IMR-90 (cell line): ENCODE measurements at regions not wholly inside any gene's neighbourhood (a gene's known extent, or its start where the extent isn't known, plus 50 kb on each side); places are given as distances from the start of the nearest gene placed in this dataset.

Experiments
- ATAC-seq: fragments of 200-7000 bp; cut with Tn5 transposase; 2 replicates; pipeline ENCODE4 v1.9.1; 2020; ENCODE audit warnings: low read depth, mild to moderate bottlenecking, moderate library complexity
- BruUV-seq: library from RNA; stranded (reverse); fragments of 400-500 nt; replicated peaks from 2 replicates; lab custom pipeline; 2021; lab: Mats Ljungman, UMichigan
- CTCF ChIA-PET: fragments of 300-600 bp; formaldehyde crosslinking; extraction: SDS; loops from one replicate; lab custom pipeline; 2021; ENCODE audit warnings: antibody characterized with exemption; lab: Yijun Ruan, JAX
- POLR2A ChIA-PET: fragments of 300-600 bp; sonication (Branson Sonifier 250); formaldehyde crosslinking; loops from one replicate; lab custom pipeline; 2022; ENCODE audit warnings: antibody characterized with exemption; ENCODE audit not compliant: unreplicated experiment; lab: Charles Lee
- DNase-seq: peaks from one replicate; pipeline ENCODE4 v3.0.0; 2013
- H2AFZ ChIP-seq: replicated peaks from 2 replicates; pipeline ENCODE3; 2013; ENCODE audit warnings: low read length, mild to moderate bottlenecking; ENCODE audit not compliant: poor library complexity
- H2AK5ac ChIP-seq: 2 replicates; pipeline ENCODE4 v1.6.1; 2013; ENCODE audit warnings: low read depth, low read length, inconsistent platforms
- H2AK9ac ChIP-seq: replicated peaks from 2 replicates; pipeline ENCODE3; 2013; ENCODE audit warnings: mild to moderate bottlenecking, low read depth, low read length, moderate library complexity; ENCODE audit not compliant: poor library complexity
- H2BK120ac ChIP-seq: 2 replicates; pipeline ENCODE4 v1.6.1; 2013; ENCODE audit warnings: low read depth, low read length, inconsistent platforms
- H2BK15ac ChIP-seq: 3 replicates; pipeline ENCODE4 v1.6.1; 2013; ENCODE audit warnings: low read depth, low read length, inconsistent platforms
- H2BK20ac ChIP-seq: 2 replicates; pipeline ENCODE4 v1.6.1; 2013; ENCODE audit warnings: low read depth, mild to moderate bottlenecking, inconsistent platforms, low read length, moderate library complexity
- H2BK5ac ChIP-seq: 2 replicates; pipeline ENCODE4 v1.6.1; 2013; ENCODE audit warnings: mild to moderate bottlenecking, low read depth, low read length, inconsistent platforms; ENCODE audit not compliant: poor library complexity, severe bottlenecking
- H3K14ac ChIP-seq: replicated peaks from 2 replicates; pipeline ENCODE4 v1.6.1; 2013; ENCODE audit warnings: low read depth, low read length, inconsistent platforms
- H3K18ac ChIP-seq: 2 replicates; pipeline ENCODE4 v1.6.1; 2013; ENCODE audit warnings: low read depth, low read length, control low read depth
- H3K23ac ChIP-seq: 2 replicates; pipeline ENCODE4 v1.6.1; 2013; ENCODE audit warnings: low read depth, low read length, inconsistent platforms
- H3K27ac ChIP-seq: 2 replicates; pipeline ENCODE4 v1.5.1; 2013; ENCODE audit warnings: mild to moderate bottlenecking, control low read depth, low read length; ENCODE audit not compliant: insufficient read depth
- H3K27me3 ChIP-seq: 2 replicates; pipeline ENCODE4 v1.6.1; 2013; ENCODE audit warnings: low read length; ENCODE audit not compliant: control insufficient read depth, insufficient read depth
- H3K36me3 ChIP-seq: 2 replicates; pipeline ENCODE4 v1.6.1; 2013; ENCODE audit warnings: low read length, mixed read lengths; ENCODE audit not compliant: control insufficient read depth, insufficient read depth
- H3K4ac ChIP-seq: 2 replicates; pipeline ENCODE4 v1.6.1; 2013; ENCODE audit warnings: low read depth, low read length, inconsistent platforms
- H3K4me1 ChIP-seq: 2 replicates; pipeline ENCODE4 v1.6.1; 2013; ENCODE audit warnings: low read length, mixed read lengths; ENCODE audit not compliant: control insufficient read depth, insufficient read depth
- H3K4me2 ChIP-seq: 2 replicates; pipeline ENCODE4 v1.6.1; 2013; ENCODE audit warnings: low read depth, mild to moderate bottlenecking, control low read depth, low read length, moderate library complexity
- H3K4me3 ChIP-seq: 2 replicates; pipeline ENCODE4 v1.5.1; 2013; ENCODE audit warnings: low read depth, mild to moderate bottlenecking, control low read depth, low read length, moderate library complexity; ENCODE audit not compliant: insufficient read depth
- H3K56ac ChIP-seq: 2 replicates; pipeline ENCODE4 v1.6.1; 2013; ENCODE audit warnings: low read length, inconsistent platforms; ENCODE audit not compliant: insufficient read depth; ENCODE audit errors: extremely low read depth
- H3K79me1 ChIP-seq, 2 experiments: 2 replicates each; pipeline ENCODE4 v1.6.1; 2013; ENCODE audit warnings: low read length in 2 of 2, inconsistent platforms in 1 of 2, low read depth in 1 of 2
- H3K9ac ChIP-seq: 2 replicates; pipeline ENCODE4 v1.6.1; 2013; ENCODE audit warnings: low read depth, low read length, control low read depth
- H3K9me1 ChIP-seq: 2 replicates; pipeline ENCODE4 v1.6.1; 2013; ENCODE audit warnings: low read length, inconsistent platforms; ENCODE audit not compliant: insufficient read depth
- H3K9me3 ChIP-seq: 2 replicates; pipeline ENCODE4 v1.6.1; 2013; ENCODE audit warnings: low read length; ENCODE audit not compliant: control insufficient read depth, insufficient read depth
- H4K20me1 ChIP-seq: 2 replicates; pipeline ENCODE4 v1.6.1; 2013; ENCODE audit warnings: low read length, inconsistent platforms; ENCODE audit not compliant: insufficient read depth
- H4K5ac ChIP-seq: 2 replicates; pipeline ENCODE4 v1.6.1; 2013; ENCODE audit warnings: mild to moderate bottlenecking, low read depth, low read length, control low read depth
- H4K8ac ChIP-seq, 2 experiments: 2 replicates each; pipeline ENCODE4 v1.6.1; 2013; ENCODE audit warnings: low read depth in 2 of 2, low read length in 2 of 2, control low read depth in 1 of 2, inconsistent platforms in 1 of 2
- H4K91ac ChIP-seq: 2 replicates; pipeline ENCODE4 v1.6.1; 2013; ENCODE audit warnings: low read depth, low read length, inconsistent platforms; ENCODE audit not compliant: insufficient read depth
- BHLHE40 ChIP-seq: fragments of 150-350 bp; IDR thresholded peaks from 2 replicates; pipeline ENCODE4 v1.6.1; 2016; ENCODE audit warnings: mild to moderate bottlenecking, low read depth, low read length
- CEBPB ChIP-seq: IDR thresholded peaks from 2 replicates; pipeline ENCODE4 v1.6.1; 2012; ENCODE audit warnings: low read depth, low read length, improper control_type of control experiment
- CHD1 ChIP-seq: IDR thresholded peaks from 2 replicates; pipeline ENCODE4 v1.6.1; 2012; ENCODE audit warnings: low read depth, low read length, improper control_type of control experiment
- CTCF ChIP-seq: conservative IDR thresholded peaks from 2 replicates; pipeline ENCODE4 v1.5.1; 2012; ENCODE audit warnings: mild to moderate bottlenecking, low read depth, low read length, improper control_type of control experiment
- ELK1 ChIP-seq: fragments of 150-350 bp; IDR thresholded peaks from 2 replicates; pipeline ENCODE4 v1.6.1; 2016; ENCODE audit warnings: low read depth, mild to moderate bottlenecking, low read length, moderate library complexity, borderline replicate concordance
- FOS ChIP-seq: fragments of 150-350 bp; IDR thresholded peaks from 2 replicates; pipeline ENCODE4 v1.6.1; 2016; ENCODE audit warnings: low read depth, low read length
- MAZ ChIP-seq: IDR thresholded peaks from 2 replicates; pipeline ENCODE4 v1.6.1; 2012; ENCODE audit warnings: low read depth, mild to moderate bottlenecking, low read length, improper control_type of control experiment, moderate library complexity, borderline replicate concordance
- MXI1 ChIP-seq: IDR thresholded peaks from 2 replicates; pipeline ENCODE4 v1.6.1; 2012; ENCODE audit warnings: low read depth, mild to moderate bottlenecking, low read length, moderate library complexity, borderline replicate concordance
- POLR2A ChIP-seq: IDR thresholded peaks from 2 replicates; pipeline ENCODE4 v1.6.1; 2012; ENCODE audit warnings: mild to moderate bottlenecking, low read depth, low read length
- RFX5 ChIP-seq: IDR thresholded peaks from 2 replicates; pipeline ENCODE4 v1.8.0; 2012; ENCODE audit warnings: low read depth, mild to moderate bottlenecking, low read length, moderate library complexity
- SMC3 ChIP-seq: fragments of 150-350 bp; IDR thresholded peaks from 2 replicates; pipeline ENCODE4 v1.6.1; 2016; ENCODE audit warnings: low read depth, mild to moderate bottlenecking, antibody characterized with exemption, low read length, moderate library complexity
- USF2 ChIP-seq: fragments of 150-350 bp; IDR thresholded peaks from 2 replicates; pipeline ENCODE4 v1.6.1; 2017; ENCODE audit warnings: mild to moderate bottlenecking, antibody characterized with exemption, low read length, low read depth
- WGBS, 2 experiments: methylation state at CpG; one replicate each; pipeline versions ENCODE4 v1.1.5 to v1.1.7; 2013; ENCODE audit warnings: missing lambda C conversion rate in 2 of 2; ENCODE audit not compliant: insufficient read length in 1 of 2; ENCODE audit errors: extremely low coverage in 2 of 2; 5-methylcytosine and 5-hydroxymethylcytosine counted together
- dilution Hi-C: fragments of 300-500 bp; cut with HindIII; formaldehyde crosslinking; loops from one replicate; pipeline ENCODE4 v1.14.3; 2018; ENCODE audit warnings: low sequenced_read_pairs; ENCODE audit not compliant: unreplicated experiment
- in situ Hi-C: fragments of 300-500 bp; cut with MboI; formaldehyde crosslinking; loops from 3 replicates; pipeline ENCODE4 v1.14.3; 2019; ENCODE audit warnings: low sequenced_read_pairs, inconsistent platforms, mixed read lengths
- intact Hi-C: fragments of 100-400 bp; cut with micrococcal nuclease; formaldehyde crosslinking; loops from 2 replicates; pipeline ENCODE4 v1.10.0; 2022

GRCh38 chr19:29400917-29401711 is 124.7 kb upstream of the VSTM2B start:
- Histone ChIP-seq H3K4me3 (no peak overlapping the region), H4K91ac (no peak overlapping the region), H2AK5ac (no peak overlapping the region), H2AK9ac (no peak overlapping the region), H2BK15ac (no peak overlapping the region), H3K4me2 (no peak overlapping the region), H3K27ac (no peak overlapping the region), H2BK20ac (no peak overlapping the region), H3K9me1 (no peaks in the 10 kb centered on the region), H3K56ac (no peak overlapping the region), H3K14ac (no peak overlapping the region), H3K23ac (no peak overlapping the region), H3K27me3 (no peaks in the 10 kb centered on the region), H3K4ac (no peak overlapping the region), H4K5ac (no peak overlapping the region), H2BK120ac (no peak overlapping the region), H4K8ac (no peak overlapping the region), H2AFZ (no peak overlapping the region), H3K9me3 (peaks cover 8% of the 10 kb centered on the region; the same call in 1 of the 2 replicates), H2BK5ac (no peak overlapping the region), H3K79me1 (no peaks in the 10 kb centered on the region), H4K20me1 (no peaks in the 10 kb centered on the region), H3K9ac (no peak overlapping the region), H3K4me1 (no peaks in the 10 kb centered on the region), H3K18ac (no peak overlapping the region), H3K36me3 (no peaks in the 10 kb centered on the region)
- BruUV-seq = no TSS peak
- WGBS, 2 experiments = 54% methylated on average over 12 of the region's 23 CpGs; no CpG with 5 or more reads in 1 of the 2 experiments
- ChIA-PET POLR2A (no interaction called here), CTCF (no interaction called here)
- dilution Hi-C loops (no loop called here), intact Hi-C loops (no loop called here), in situ Hi-C loops (no loop called here)
- ATAC-seq = no peak
- TF ChIP-seq MAZ (no peak), ELK1 (no peak), SMC3 (no peak), RFX5 (no peak), CEBPB (no peak), CHD1 (no peak), POLR2A (no peak), FOS (no peak), MXI1 (no peak), BHLHE40 (no peak), USF2 (no peak), CTCF (no peak)
- no peak for DNase-seq
